Mucosa of stomach (tissue), 1 donor: ENCODE measurements at regions not wholly inside any gene's neighbourhood (a gene's known extent, or its start where the extent isn't known, plus 50 kb on each side); places are given as distances from the start of the nearest gene placed in this dataset.

Experiments used
- H3K27me3 ChIP-seq: one replicate; pipeline ENCODE4 v1.7.0; 2013; ENCODE audit warnings: mild to moderate bottlenecking, low read length; ENCODE audit not compliant: control insufficient read depth, insufficient read depth
- H3K36me3 ChIP-seq: one replicate; pipeline ENCODE4 v1.7.0; 2013; ENCODE audit warnings: low read length; ENCODE audit not compliant: control insufficient read depth, insufficient read depth
- H3K4me1 ChIP-seq: one replicate; pipeline ENCODE4 v1.7.0; 2013; ENCODE audit warnings: mild to moderate bottlenecking, low read length; ENCODE audit not compliant: control insufficient read depth, insufficient read depth
- H3K4me3 ChIP-seq: one replicate; pipeline ENCODE4 v1.7.0; 2013; ENCODE audit warnings: low read length
- H3K9ac ChIP-seq: one replicate; pipeline ENCODE4 v1.7.0; 2013; ENCODE audit warnings: mild to moderate bottlenecking, low read length, moderate library complexity
- H3K9me3 ChIP-seq: one replicate; pipeline ENCODE4 v1.7.0; 2013; ENCODE audit warnings: mild to moderate bottlenecking, low read length, moderate library complexity; ENCODE audit not compliant: control insufficient read depth
- donor health status: Pancreatic carcinoma.

- no peaks in the 10 kb centered on the region for H3K36me3 ChIP-seq
- peaks cover 8% of the 10 kb centered on the region for H3K4me1 ChIP-seq
- no peaks in the 10 kb centered on the region for H3K27me3 ChIP-seq
- no peak overlapping the region for H3K9ac ChIP-seq
- no peaks in the 10 kb centered on the region for H3K9me3 ChIP-seq
- H3K4me3 ChIP-seq: no peak overlapping the region
Observed at GRCh38 chr10:93254180-93254853, 180.6 kb downstream of the CYP26A1 start.

- Histone ChIP-seq H3K9ac (no peak overlapping the region), H3K27me3 (no peaks in the 10 kb centered on the region), H3K9me3 (no peaks in the 10 kb centered on the region), H3K36me3 (no peaks in the 10 kb centered on the region), H3K4me3 (no peak overlapping the region), H3K4me1 (peaks cover 8% of the 10 kb centered on the region)
Observed at GRCh38 chr10:93255546-93255945, 181.9 kb downstream of the CYP26A1 start.
